Transverse colon (tissue), 4 donors: ENCODE measurements at regions not wholly inside any gene's neighbourhood (a gene's known extent, or its start where the extent isn't known, plus 50 kb on each side); places are given as distances from the start of the nearest gene placed in this dataset.

Source experiments
- DNase-seq: peaks from one replicate; pipeline ENCODE4 v3.0.0-alpha.2; 2019
- H3K27ac ChIP-seq, 4 donors: fragments of 200-600 bp; sonication (generic); 2 replicates each; pipeline ENCODE4 v1.5.1; 2016 to 2018; ENCODE audit warnings: inconsistent platforms in 4 of 4
- H3K27me3 ChIP-seq: fragments of 200-600 bp; sonication (generic); 2 replicates; pipeline ENCODE4 v1.5.1; 2017; ENCODE audit warnings: inconsistent platforms
- H3K36me3 ChIP-seq, 4 donors: fragments of 200-600 bp; sonication (generic); 2 replicates each; pipeline ENCODE4 v1.5.1; 2017 to 2019; ENCODE audit warnings: inconsistent platforms in 4 of 4
- H3K4me1 ChIP-seq, 4 donors: fragments of 200-600 bp; sonication (generic); 2 replicates each; pipeline ENCODE4 v1.5.1; 2017 to 2020; ENCODE audit warnings: inconsistent platforms in 4 of 4
- H3K4me3 ChIP-seq, 4 donors: fragments of 200-600 bp; sonication (generic); 1 replicate in 1 of 4; 2 replicates in 3 of 4; pipeline versions ENCODE4 v1.5.1 to v1.6.1; 2017 to 2019; ENCODE audit warnings: inconsistent platforms in 4 of 4
- H3K9me3 ChIP-seq, 2 donors: fragments of 200-600 bp; sonication (generic); 2 replicates each; pipeline ENCODE4 v1.5.1; 2017 to 2019; ENCODE audit warnings: inconsistent platforms in 2 of 2
- EP300 ChIP-seq: sonication (generic); formaldehyde crosslinking; IDR thresholded peaks from one replicate; pipeline ENCODE4 v1.6.1; 2017; ENCODE audit warnings: antibody characterized with exemption, low read depth
- POLR2A ChIP-seq: fragments of 450-650 bp; IDR thresholded peaks from one replicate; pipeline ENCODE4 v1.6.1; 2016; ENCODE audit warnings: antibody characterized with exemption, mild to moderate bottlenecking, moderate library complexity
- POLR2AphosphoS5 ChIP-seq, 3 donors: sonication (generic); formaldehyde crosslinking; IDR thresholded peaks; one replicate each; pipeline ENCODE4 v1.6.1; 2016; ENCODE audit warnings: antibody characterized with exemption in 3 of 3
- WGBS, 2 donors: methylation state at CpG; one replicate each; pipeline ENCODE4 v1.1.5; 2018; ENCODE audit warnings: low coverage in 1 of 2; 5-methylcytosine and 5-hydroxymethylcytosine counted together
- in situ Hi-C, 4 donors: fragments of 200-750 bp; cut with MboI; loops; one replicate each; pipeline versions ENCODE4 v1.15.0 to v1.15.1; 2017; ENCODE audit warnings: low sequenced_read_pairs in 3 of 4, low pct_ligation_motif_present in 1 of 4, low pct_unique_long_range_greater_than_20kb in 1 of 4
- intact Hi-C: fragments of 100-400 bp; cut with DNase I; formaldehyde crosslinking; loops from one replicate; pipeline ENCODE4 v1.15.1; 2023; ENCODE audit warnings: low total_unique reads
- TF ChIP-seq, protein P1 (sequence below), 5 experiments: fragments of 200-600 bp in 3 of 5; fragments of 450-650 bp in 2 of 5; sonication (generic) in 3 of 5; IDR thresholded peaks; 1 replicate in 2 of 5; 2 replicates in 3 of 5; pipeline ENCODE4 v1.5.1; 2016 to 2017; ENCODE audit warnings: antibody characterized with exemption in 5 of 5, inconsistent platforms in 3 of 5, mild to moderate bottlenecking in 2 of 5, moderate library complexity in 1 of 5

DNA sequence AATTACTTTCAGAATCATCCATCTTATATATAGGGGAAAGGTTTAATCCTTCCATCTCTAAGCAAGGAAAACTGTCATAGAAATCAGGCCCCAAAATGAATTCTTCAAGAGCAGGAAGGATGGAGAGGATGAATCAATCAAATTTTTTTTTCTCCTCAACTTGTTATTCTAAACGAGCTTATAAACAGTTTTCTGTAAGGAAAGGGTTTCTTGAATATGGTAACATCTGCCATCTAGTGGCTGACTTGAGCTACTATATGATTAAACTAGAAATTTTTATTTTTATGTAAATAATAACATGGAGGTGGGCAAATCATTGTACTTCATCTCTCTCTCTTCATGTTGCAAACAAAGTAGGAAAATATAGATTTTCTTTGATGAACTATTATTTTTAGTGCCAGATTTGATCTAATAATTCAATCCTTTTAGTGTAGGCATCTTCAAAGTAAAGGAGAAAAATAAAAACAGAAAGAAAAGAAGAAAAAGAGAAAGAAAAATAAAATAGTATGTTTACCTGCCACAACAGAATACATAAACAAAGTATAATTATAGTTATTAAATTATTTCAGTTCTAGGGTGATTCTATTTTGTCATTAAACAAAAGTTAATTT, 146.6 kb downstream of the SERPINI1 start:
- TF ChIP-seq, protein P1, sequence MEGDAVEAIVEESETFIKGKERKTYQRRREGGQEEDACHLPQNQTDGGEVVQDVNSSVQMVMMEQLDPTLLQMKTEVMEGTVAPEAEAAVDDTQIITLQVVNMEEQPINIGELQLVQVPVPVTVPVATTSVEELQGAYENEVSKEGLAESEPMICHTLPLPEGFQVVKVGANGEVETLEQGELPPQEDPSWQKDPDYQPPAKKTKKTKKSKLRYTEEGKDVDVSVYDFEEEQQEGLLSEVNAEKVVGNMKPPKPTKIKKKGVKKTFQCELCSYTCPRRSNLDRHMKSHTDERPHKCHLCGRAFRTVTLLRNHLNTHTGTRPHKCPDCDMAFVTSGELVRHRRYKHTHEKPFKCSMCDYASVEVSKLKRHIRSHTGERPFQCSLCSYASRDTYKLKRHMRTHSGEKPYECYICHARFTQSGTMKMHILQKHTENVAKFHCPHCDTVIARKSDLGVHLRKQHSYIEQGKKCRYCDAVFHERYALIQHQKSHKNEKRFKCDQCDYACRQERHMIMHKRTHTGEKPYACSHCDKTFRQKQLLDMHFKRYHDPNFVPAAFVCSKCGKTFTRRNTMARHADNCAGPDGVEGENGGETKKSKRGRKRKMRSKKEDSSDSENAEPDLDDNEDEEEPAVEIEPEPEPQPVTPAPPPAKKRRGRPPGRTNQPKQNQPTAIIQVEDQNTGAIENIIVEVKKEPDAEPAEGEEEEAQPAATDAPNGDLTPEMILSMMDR (IDR thresholded peaks at IDR 0.05): peak; percentile 60 to 73 (median 66)
- no peak for TF ChIP-seq POLR2A
- in situ Hi-C loops: loop anchor here in 2 of 4 donors (10.0 to 25.0 kb wide), 2 partner anchors 495 to 507 kb away; partner anchors contain the start of gene ZBBX (in 1 of the 2)
- H3K36me3 ChIP-seq: no peaks in the 10 kb centered on the region
- no peaks in the 10 kb centered on the region for H3K9me3 ChIP-seq
- H3K27me3 ChIP-seq: no peaks in the 10 kb centered on the region
- intact Hi-C loops: no loop called here
- WGBS, 2 donors: 0% methylated on average over 1 of the region's 1 CpG
- no peak for DNase-seq
- peaks cover 0 to 5% (median 0%) of the 10 kb centered on the region in 4 donors for H3K4me1 ChIP-seq
- H3K27ac ChIP-seq: no peak overlapping the region
- no peak overlapping the region for H3K4me3 ChIP-seq

DNA sequence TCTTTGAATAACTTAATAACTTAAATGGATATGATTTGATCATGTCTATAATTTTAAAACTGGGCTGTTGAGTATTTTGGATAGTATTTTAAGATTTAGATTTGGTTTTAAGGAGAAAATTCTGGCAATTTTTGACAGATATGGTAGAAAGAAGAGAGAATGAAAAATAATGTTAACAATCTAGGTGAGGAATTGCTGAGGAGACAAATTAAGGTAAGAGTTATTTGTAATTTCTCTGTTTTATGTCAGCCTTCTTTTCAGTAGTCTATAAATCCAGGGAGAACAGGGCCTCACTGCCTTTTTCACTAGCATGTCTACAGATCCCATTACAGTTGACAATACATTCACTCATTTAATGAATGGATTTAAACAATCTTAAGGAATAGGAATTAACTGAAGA, 144.7 kb downstream of the SERPINI1 start:
- peaks cover 0 to 5% (median 0%) of the 10 kb centered on the region in 4 donors for H3K4me1 ChIP-seq
- in situ Hi-C loops: loop anchor here in 2 of 4 donors (10.0 to 25.0 kb wide), 2 partner anchors 493 to 505 kb away; partner anchors contain the start of gene ZBBX (in 1 of the 2)
- no peaks in the 10 kb centered on the region for H3K9me3 ChIP-seq
- no peak for DNase-seq
- no peaks in the 10 kb centered on the region for H3K27me3 ChIP-seq
- no peak overlapping the region for H3K27ac ChIP-seq
- H3K36me3 ChIP-seq: no peaks in the 10 kb centered on the region
- TF ChIP-seq EP300 (no peak), POLR2AphosphoS5 (IDR thresholded peaks at IDR 0.05) (no peak), POLR2A (no peak)
- TF ChIP-seq, protein P1 (IDR thresholded peaks at IDR 0.05): no peak
- no peak overlapping the region for H3K4me3 ChIP-seq
- intact Hi-C loops: no loop called here

DNA sequence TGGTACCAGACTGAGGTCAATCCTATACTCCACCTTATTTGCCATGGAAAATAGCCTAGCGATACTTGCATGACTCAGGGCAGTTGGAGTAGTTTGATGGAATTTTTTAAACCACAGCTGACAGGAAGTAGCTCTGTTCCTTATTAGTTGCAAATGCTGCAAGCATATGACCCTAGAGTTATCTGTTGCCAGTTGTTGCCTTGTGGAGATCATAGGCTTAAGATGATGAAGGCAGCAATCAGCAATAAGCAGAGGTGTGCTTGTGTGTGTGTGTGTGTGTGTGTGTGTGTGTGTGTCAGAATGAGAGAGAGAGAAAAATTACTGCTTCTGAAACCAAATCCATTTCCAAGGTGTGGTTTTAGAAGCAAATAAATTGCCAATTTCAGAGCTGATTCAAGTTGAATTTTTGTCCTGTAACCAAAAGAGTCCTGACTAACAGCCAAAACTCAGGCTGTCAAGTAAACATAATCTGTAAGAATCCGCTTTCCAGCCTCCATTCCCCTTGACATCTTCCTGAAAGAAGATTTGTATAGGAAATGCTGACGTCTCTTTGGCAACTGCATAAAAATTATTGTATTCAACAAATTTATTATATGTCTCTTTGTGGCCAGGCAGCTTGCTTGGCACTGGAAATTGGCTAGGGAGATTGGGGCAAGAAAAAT, 141.2 kb downstream of the SERPINI1 start:
- in situ Hi-C loops: loop anchor here in 1 of 4 donors (25.0 kb wide), 1 partner anchor 489 kb away; the partner anchor contains the start of gene ZBBX
- 32 to 36% methylated on average over 3 of the region's 3 CpGs for WGBS, 2 donors

More for the DNA sequence above, 141.2 kb downstream of the SERPINI1 start:
- intact Hi-C loops: no loop called here
- peak overlapping the region in 2 of 4 donors; percentile 16 to 25 for H3K27ac ChIP-seq
- H3K4me1 ChIP-seq: peaks cover 0 to 9% (median 0%) of the 10 kb centered on the region in 4 donors
- DNase-seq: no peak
- H3K36me3 ChIP-seq: no peaks in the 10 kb centered on the region
- no peaks in the 10 kb centered on the region for H3K9me3 ChIP-seq
- H3K27me3 ChIP-seq: no peaks in the 10 kb centered on the region
- TF ChIP-seq EP300: no peak
- no peak for TF ChIP-seq POLR2AphosphoS5 (IDR thresholded peaks at IDR 0.05)
- TF ChIP-seq POLR2A: no peak
- TF ChIP-seq, protein P1 (IDR thresholded peaks at IDR 0.05): no peak
- no peak overlapping the region for H3K4me3 ChIP-seq
